Progenitor cell of endocrine pancreas (in vitro differentiated cells): ENCODE measurements at regions not wholly inside any gene's neighbourhood (a gene's known extent, or its start where the extent isn't known, plus 50 kb on each side); places are given as distances from the start of the nearest gene placed in this dataset.

Experiments
- DNase-seq: peaks from one replicate; pipeline ENCODE4 v3.0.0; 2021; ENCODE audit warnings: low spot score; ENCODE audit not compliant: unreplicated experiment
- H3K27ac Mint-ChIP-seq: 2 replicates; pipeline ENCODE4 v1.8.0; 2021; ENCODE audit warnings: mild to moderate bottlenecking, moderate library complexity, mixed read lengths
- H3K27me3 Mint-ChIP-seq: 2 replicates; pipeline ENCODE4 v1.8.0; 2021; ENCODE audit warnings: mixed read lengths
- H3K36me3 Mint-ChIP-seq: 2 replicates; pipeline ENCODE4 v1.8.0; 2022; ENCODE audit warnings: mixed read lengths; ENCODE audit not compliant: insufficient read depth
- H3K4me1 Mint-ChIP-seq: 2 replicates; pipeline ENCODE4 v1.8.0; 2021; ENCODE audit warnings: low read depth, mixed read lengths
- H3K4me3 Mint-ChIP-seq: 2 replicates; pipeline ENCODE4 v1.8.0; 2021; ENCODE audit warnings: low read depth, mild to moderate bottlenecking, moderate library complexity, mixed read lengths
- H3K9me3 Mint-ChIP-seq: 2 replicates; pipeline ENCODE4 v1.8.0; 2021; ENCODE audit warnings: low read depth, mixed read lengths
- TF ChIP-seq, protein P1 (sequence below): fragments of 200-600 bp; sonication (generic); IDR thresholded peaks from one replicate; pipeline ENCODE4 v1.5.0; 2021; ENCODE audit warnings: antibody characterized with exemption, mild to moderate bottlenecking; ENCODE audit not compliant: unreplicated experiment

DNA sequence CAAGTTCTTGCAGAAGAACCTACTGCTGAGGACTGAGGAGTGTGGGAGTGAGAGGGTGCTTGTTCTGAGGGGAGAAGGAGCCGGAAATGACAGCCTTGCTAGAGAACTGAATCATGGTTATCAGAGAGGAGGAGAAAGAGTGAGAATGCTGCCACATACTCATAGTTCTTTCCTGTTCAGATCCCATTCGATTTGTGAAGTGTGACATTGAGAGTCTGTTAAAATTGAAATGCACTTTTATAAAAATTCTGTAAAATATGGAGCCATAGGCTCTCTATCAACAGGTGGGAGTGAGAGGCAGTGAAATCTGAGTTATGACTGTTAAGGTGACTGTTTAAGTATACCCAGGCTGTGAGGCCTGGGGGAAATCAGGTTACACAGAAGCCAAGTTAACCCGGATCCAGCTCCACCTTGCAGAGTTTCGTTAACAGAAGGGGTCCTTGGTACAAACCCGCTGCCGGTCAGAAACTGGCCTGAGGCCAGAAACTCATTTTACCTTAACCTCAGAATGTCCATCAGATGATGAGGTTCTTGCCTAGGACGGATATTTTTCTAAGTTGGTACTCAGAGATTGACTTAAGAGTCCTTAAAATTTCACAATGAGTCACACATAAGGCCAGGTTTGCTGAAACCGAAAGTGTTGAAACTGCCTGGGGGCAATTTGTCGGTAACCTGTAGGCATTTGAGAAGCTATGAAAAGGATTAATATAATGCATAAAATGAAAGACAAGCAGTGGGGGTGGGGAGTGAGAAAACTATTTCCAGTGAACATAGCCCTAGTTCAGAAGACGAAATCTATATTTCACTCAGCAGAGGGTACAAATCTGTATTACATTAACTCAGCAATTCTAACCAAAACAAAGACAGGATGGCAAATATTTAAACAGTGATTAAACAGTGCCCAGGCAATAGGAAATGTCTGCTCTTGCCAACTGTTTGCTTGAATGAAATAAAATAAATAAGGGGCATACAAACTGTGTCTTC is 350.5 kb downstream of the KCNRG start:
- Mint-ChIP-seq H3K4me3 (no peak overlapping the region), H3K36me3 (no peaks in the 10 kb centered on the region), H3K27ac (peak overlapping the region; percentile 56), H3K9me3 (no peaks in the 10 kb centered on the region), H3K27me3 (no peaks in the 10 kb centered on the region), H3K4me1 (peaks cover 18% of the 10 kb centered on the region)
- DNase-seq: no peak
- TF ChIP-seq, protein P1, sequence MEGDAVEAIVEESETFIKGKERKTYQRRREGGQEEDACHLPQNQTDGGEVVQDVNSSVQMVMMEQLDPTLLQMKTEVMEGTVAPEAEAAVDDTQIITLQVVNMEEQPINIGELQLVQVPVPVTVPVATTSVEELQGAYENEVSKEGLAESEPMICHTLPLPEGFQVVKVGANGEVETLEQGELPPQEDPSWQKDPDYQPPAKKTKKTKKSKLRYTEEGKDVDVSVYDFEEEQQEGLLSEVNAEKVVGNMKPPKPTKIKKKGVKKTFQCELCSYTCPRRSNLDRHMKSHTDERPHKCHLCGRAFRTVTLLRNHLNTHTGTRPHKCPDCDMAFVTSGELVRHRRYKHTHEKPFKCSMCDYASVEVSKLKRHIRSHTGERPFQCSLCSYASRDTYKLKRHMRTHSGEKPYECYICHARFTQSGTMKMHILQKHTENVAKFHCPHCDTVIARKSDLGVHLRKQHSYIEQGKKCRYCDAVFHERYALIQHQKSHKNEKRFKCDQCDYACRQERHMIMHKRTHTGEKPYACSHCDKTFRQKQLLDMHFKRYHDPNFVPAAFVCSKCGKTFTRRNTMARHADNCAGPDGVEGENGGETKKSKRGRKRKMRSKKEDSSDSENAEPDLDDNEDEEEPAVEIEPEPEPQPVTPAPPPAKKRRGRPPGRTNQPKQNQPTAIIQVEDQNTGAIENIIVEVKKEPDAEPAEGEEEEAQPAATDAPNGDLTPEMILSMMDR: no peak

DNA sequence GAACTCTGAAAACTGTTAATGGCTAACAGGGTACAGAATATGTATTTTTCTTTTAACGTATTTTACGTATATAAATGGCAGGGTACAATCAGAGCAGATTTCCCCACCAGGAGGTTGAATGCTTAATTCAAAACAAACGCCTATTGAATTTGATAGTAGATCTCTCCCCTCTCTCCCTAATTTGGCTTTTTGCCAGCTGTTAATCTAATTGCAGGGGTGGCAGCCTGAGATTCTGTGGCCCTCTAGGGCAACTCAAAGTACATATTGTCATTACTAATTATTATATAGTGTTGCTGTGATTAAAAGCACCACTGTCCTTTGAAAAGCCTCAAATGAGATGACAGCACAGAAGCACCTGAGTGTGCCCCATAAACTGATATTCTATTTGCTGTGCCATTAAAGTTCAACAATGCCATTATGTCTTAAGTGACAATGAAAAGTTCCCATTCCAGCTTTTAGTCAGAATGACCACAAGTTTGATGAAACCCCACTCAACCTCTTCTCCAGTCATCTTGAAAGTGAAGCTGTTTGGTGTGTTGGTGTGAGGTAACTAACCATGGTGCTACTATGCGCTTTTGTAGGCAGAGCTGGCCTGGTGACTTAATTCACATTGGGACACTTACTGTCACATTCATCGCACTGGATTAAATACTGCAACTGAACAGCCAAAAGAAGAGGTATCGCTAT is 351.4 kb downstream of the KCNRG start:
- no peaks in the 10 kb centered on the region for H3K27me3 Mint-ChIP-seq
- TF ChIP-seq, protein P1: no peak
- H3K27ac Mint-ChIP-seq: no peak overlapping the region
- DNase-seq: no peak
- no peaks in the 10 kb centered on the region for H3K9me3 Mint-ChIP-seq
- no peaks in the 10 kb centered on the region for H3K36me3 Mint-ChIP-seq
- H3K4me1 Mint-ChIP-seq: peaks cover 18% of the 10 kb centered on the region
- H3K4me3 Mint-ChIP-seq: no peak overlapping the region

DNA sequence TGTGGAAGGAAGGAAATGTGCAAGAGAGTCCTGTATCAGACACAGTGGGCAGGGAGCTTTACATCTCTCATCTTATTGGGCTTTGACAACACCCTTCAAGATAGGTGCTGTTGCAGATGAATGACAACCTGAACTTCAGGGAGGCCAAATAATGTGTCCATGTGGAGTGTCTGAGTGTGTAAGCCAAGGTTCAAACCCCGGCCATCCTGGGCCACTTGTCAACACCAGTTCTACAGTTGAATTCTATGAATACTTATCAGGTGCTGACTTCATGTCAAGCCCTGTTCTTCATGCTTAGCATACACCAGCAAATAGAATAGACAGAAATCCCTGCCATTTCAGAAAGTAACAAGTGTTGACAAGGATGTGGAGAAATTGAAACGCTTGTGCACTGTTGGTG is 354.4 kb downstream of the KCNRG start:
- Mint-ChIP-seq H3K4me1 (peaks cover 18% of the 10 kb centered on the region), H3K27ac (no peak overlapping the region), H3K27me3 (no peaks in the 10 kb centered on the region), H3K9me3 (no peaks in the 10 kb centered on the region), H3K36me3 (no peaks in the 10 kb centered on the region), H3K4me3 (no peak overlapping the region)
- DNase-seq: no peak
- TF ChIP-seq, protein P1: no peak

DNA sequence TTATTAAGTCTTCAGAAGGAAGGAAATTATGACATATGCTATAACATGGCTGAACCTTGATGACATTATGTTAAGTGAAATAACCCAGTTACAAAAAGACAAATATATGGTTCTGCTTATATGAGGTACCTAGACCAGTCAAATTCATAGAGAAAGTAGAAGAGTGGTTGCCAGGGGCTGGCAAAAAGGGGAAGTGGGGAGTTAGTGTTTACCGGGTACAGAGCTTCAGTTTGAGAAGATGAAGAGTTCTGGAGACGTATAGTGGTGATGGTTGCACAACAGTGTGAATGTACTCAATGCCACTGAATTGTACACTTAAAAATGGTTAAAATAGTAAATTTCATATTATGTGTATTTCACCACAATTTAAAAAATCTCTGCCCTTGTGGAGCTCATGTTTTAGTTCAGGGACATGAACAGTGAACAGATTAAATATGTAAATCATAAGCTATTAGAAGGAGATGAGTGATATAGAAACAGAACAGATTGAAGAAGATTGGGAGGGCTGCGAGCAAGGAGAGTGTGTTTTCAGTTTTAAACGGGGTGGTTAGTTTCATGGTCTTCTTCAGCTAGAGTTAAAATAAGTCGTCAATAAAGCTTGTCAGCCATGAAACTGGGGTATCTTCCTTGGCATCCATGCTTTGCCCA is 355.2 kb downstream of the KCNRG start:
- no peaks in the 10 kb centered on the region for H3K9me3 Mint-ChIP-seq
- no peaks in the 10 kb centered on the region for H3K27me3 Mint-ChIP-seq
- no peak overlapping the region for H3K27ac Mint-ChIP-seq

More for the DNA sequence above, 355.2 kb downstream of the KCNRG start:
- TF ChIP-seq, protein P1: no peak
- DNase-seq: no peak
- H3K4me3 Mint-ChIP-seq: no peak overlapping the region
- H3K4me1 Mint-ChIP-seq: peaks cover 15% of the 10 kb centered on the region
- H3K36me3 Mint-ChIP-seq: no peaks in the 10 kb centered on the region
